A549 (cell line): ENCODE measurements at regions not wholly inside any gene's neighbourhood (a gene's known extent, or its start where the extent isn't known, plus 50 kb on each side); places are given as distances from the start of the nearest gene placed in this dataset.

Experiments
- ATAC-seq, 2 experiments: fragments of 200-7000 bp in 1 of 2; fragments of >200 bp in 1 of 2; cut with Nextera tagmentation in 1 of 2; cut with Tn5 transposase in 1 of 2; 3 replicates each; pipeline versions ENCODE4 v1.8.0 to v1.9.1; 2018 to 2020; ENCODE audit warnings: mild to moderate bottlenecking in 1 of 2, moderate library complexity in 1 of 2
- CTCF ChIA-PET: fragments of 300-600 bp; sonication (Branson Sonifier 250); formaldehyde crosslinking; extraction: SDS; loops from one replicate; lab custom pipeline; 2021; ENCODE audit warnings: antibody characterized with exemption, inconsistent platforms; lab: Yijun Ruan, JAX
- POLR2A ChIA-PET: fragments of 350-600 bp; formaldehyde crosslinking; extraction: SDS; loops from one replicate; lab custom pipeline; 2021; ENCODE audit warnings: antibody characterized with exemption, inconsistent platforms; lab: Yijun Ruan, JAX
- DNase-seq, 2 experiments: peaks; one replicate each; pipeline versions ENCODE4 v3.0.0 to v3.0.0-alpha.2; 2011 to 2016; ENCODE audit warnings: low read depth in 1 of 2, low spot score in 1 of 2
- FAIRE-seq: peaks from 2 replicates; lab custom pipeline; 2011; peaks lifted over from hg19 to GRCh38; lab: Jason Lieb, UNC
- H3K27ac ChIP-seq, 2 experiments: fragments of >200 bp; sonication (Bioruptor Twin); formaldehyde crosslinking; 3 replicates each; pipeline ENCODE4 v1.5.1; 2016 to 2017
- H3K4me1 ChIP-seq: fragments of >200 bp; sonication (Bioruptor Twin); formaldehyde crosslinking; 3 replicates; pipeline ENCODE4 v1.6.1; 2016
- H3K4me2 ChIP-seq: fragments of >200 bp; sonication (Bioruptor Twin); formaldehyde crosslinking; 3 replicates; pipeline ENCODE4 v1.6.1; 2016
- H3K4me3 ChIP-seq: fragments of >200 bp; sonication (Bioruptor Twin); formaldehyde crosslinking; 3 replicates; pipeline ENCODE4 v1.5.1; 2016
- H3K9me3 ChIP-seq: fragments of >200 bp; sonication (Bioruptor Twin); formaldehyde crosslinking; 3 replicates; pipeline ENCODE4 v1.6.1; 2016
- ATOH8 ChIP-seq: fragments of 250-450 bp; sonication (Bioruptor Pico); IDR thresholded peaks from 2 replicates; pipeline ENCODE4 v1.5.0; 2020; ENCODE audit warnings: low read depth, mild to moderate bottlenecking, moderate library complexity
- BHLHE40 ChIP-seq: IDR thresholded peaks from 2 replicates; pipeline ENCODE4 v1.6.1; 2012; ENCODE audit warnings: low read depth, low read length, inconsistent platforms
- CBX2 ChIP-seq: fragments of 200-600 bp; sonication (generic); IDR thresholded peaks from 2 replicates; pipeline ENCODE4 v1.6.1; 2016; ENCODE audit warnings: low read depth, mild to moderate bottlenecking, borderline replicate concordance
- CBX8 ChIP-seq: fragments of 200-600 bp; sonication (generic); IDR thresholded peaks from 2 replicates; pipeline ENCODE4 v1.6.1; 2016
- CHD4 ChIP-seq: fragments of 200-600 bp; sonication (generic); IDR thresholded peaks from 2 replicates; pipeline ENCODE4 v1.6.1; 2016; ENCODE audit warnings: antibody characterized with exemption, mild to moderate bottlenecking, borderline replicate concordance
- CTCF ChIP-seq: fragments of >200 bp; sonication (Bioruptor Twin); formaldehyde crosslinking; IDR thresholded peaks from 3 replicates; pipeline ENCODE4 v1.5.1; 2016
- ELK1 ChIP-seq: fragments of 150-350 bp; IDR thresholded peaks from 2 replicates; pipeline ENCODE4 v1.6.1; 2014; ENCODE audit warnings: low read depth, mild to moderate bottlenecking, low read length
- ESRRA ChIP-seq: fragments of 150-350 bp; IDR thresholded peaks from 2 replicates; pipeline ENCODE4 v1.6.1; 2014; ENCODE audit warnings: mild to moderate bottlenecking, low read length, borderline replicate concordance
- FOSB ChIP-seq: fragments of 250-450 bp; sonication (Bioruptor Pico); IDR thresholded peaks from 2 replicates; pipeline ENCODE4 v1.5.0; 2020; ENCODE audit warnings: mild to moderate bottlenecking, moderate library complexity
- FOXS1 ChIP-seq: fragments of 250-450 bp; sonication (Bioruptor Pico); IDR thresholded peaks from 2 replicates; pipeline ENCODE4 v1.5.0; 2020; ENCODE audit warnings: mild to moderate bottlenecking, moderate library complexity
- HMGXB4 ChIP-seq: fragments of 250-450 bp; sonication (Bioruptor Pico); IDR thresholded peaks from 2 replicates; pipeline ENCODE4 v1.5.0; 2021; ENCODE audit warnings: mild to moderate bottlenecking, moderate library complexity, borderline replicate concordance
- HOXA7 ChIP-seq: fragments of 250-450 bp; sonication (Bioruptor Pico); IDR thresholded peaks from 2 replicates; pipeline ENCODE4 v1.5.0; 2020; ENCODE audit warnings: mild to moderate bottlenecking, moderate library complexity
- HOXB13 ChIP-seq: fragments of 250-450 bp; sonication (Bioruptor Pico); IDR thresholded peaks from 2 replicates; pipeline ENCODE4 v1.5.0; 2020; ENCODE audit warnings: low read depth, mild to moderate bottlenecking, moderate library complexity
- JUNB ChIP-seq: fragments of >200 bp; sonication (Bioruptor Twin); formaldehyde crosslinking; IDR thresholded peaks from 2 replicates; pipeline ENCODE4 v1.6.1; 2016
- MAFK ChIP-seq: fragments of 450-650 bp; IDR thresholded peaks from 2 replicates; pipeline ENCODE4 v1.6.1; 2014; ENCODE audit not compliant: partially characterized antibody
- MAX ChIP-seq: IDR thresholded peaks from 2 replicates; pipeline ENCODE4 v1.6.1; 2012
- MAZ ChIP-seq: fragments of 150-350 bp; IDR thresholded peaks from 2 replicates; pipeline ENCODE4 v1.6.1; 2014; ENCODE audit warnings: antibody characterized with exemption, low read depth, low read length, borderline replicate concordance
- MYC ChIP-seq: IDR thresholded peaks from 2 replicates; pipeline ENCODE4 v1.6.1; 2012; ENCODE audit warnings: mild to moderate bottlenecking, inconsistent platforms, low read length, improper control_type of control experiment, borderline replicate concordance
- POLR2A ChIP-seq: IDR thresholded peaks from 2 replicates; pipeline ENCODE4 v1.6.1; 2012; ENCODE audit warnings: mild to moderate bottlenecking, low read length
- POLR2AphosphoS2 ChIP-seq: conservative IDR thresholded peaks from 2 replicates; pipeline ENCODE4 v1.6.1; 2012; ENCODE audit warnings: low read length, improper control_type of control experiment, inconsistent platforms
- REST ChIP-seq: fragments of 200-600 bp; sonication (generic); IDR thresholded peaks from 2 replicates; pipeline ENCODE4 v1.6.1; 2016; ENCODE audit warnings: antibody characterized with exemption, mild to moderate bottlenecking, moderate library complexity
- RFX5 ChIP-seq: fragments of 450-650 bp; IDR thresholded peaks from 2 replicates; pipeline ENCODE4 v1.7.1; 2014; ENCODE audit warnings: antibody characterized with exemption, mild to moderate bottlenecking, moderate library complexity
- SMC3 ChIP-seq: fragments of >200 bp; sonication (Bioruptor Twin); formaldehyde crosslinking; IDR thresholded peaks from 3 replicates; pipeline ENCODE4 v1.6.1; 2018; ENCODE audit warnings: inconsistent platforms
- TFCP2L1 ChIP-seq: fragments of 250-450 bp; sonication (Bioruptor Pico); IDR thresholded peaks from 2 replicates; pipeline ENCODE4 v1.5.0; 2021; ENCODE audit warnings: mild to moderate bottlenecking
- TP53 ChIP-seq: fragments of 250-450 bp; sonication (Bioruptor Pico); IDR thresholded peaks from 2 replicates; pipeline ENCODE4 v1.5.0; 2021; ENCODE audit warnings: mild to moderate bottlenecking, moderate library complexity
- WGBS: methylation state at CpG from one replicate; pipeline ENCODE4 v1.1.6; 2017; ENCODE audit errors: missing lambda C conversion rate; 5-methylcytosine and 5-hydroxymethylcytosine counted together

- TF ChIP-seq TP53 (CRISPR knock-in tag), result no peak
- TF ChIP-seq POLR2AphosphoS2, result no peak
- no peak for TF ChIP-seq MAX
- TF ChIP-seq ELK1, result no peak
- no peak for TF ChIP-seq CTCF
- no peak for TF ChIP-seq MYC
- TF ChIP-seq SMC3, result no peak
- TF ChIP-seq CBX8, result no peak
- TF ChIP-seq RFX5, result no peak
- TF ChIP-seq MAFK, result no peak
- WGBS, result 84% methylated on average over 4 of the region's 4 CpGs
- FAIRE-seq, result no peak
- POLR2A ChIA-PET, result no interaction called here
- no peak for ATAC-seq
- DNase-seq, result no peak
- no peak overlapping the region for H3K27ac ChIP-seq
- no peak overlapping the region for H3K4me3 ChIP-seq
- no peak overlapping the region for H3K4me2 ChIP-seq
- CTCF ChIA-PET, result interaction anchor here (0.5 kb wide), 1 partner anchor 95 kb away, joined by 3 read pairs; no protein-coding TSS in a partner anchor
- H3K4me1 ChIP-seq, result no peaks in the 10 kb centered on the region
- H3K9me3 ChIP-seq, result no peaks in the 10 kb centered on the region
These were observed 57.7 kb upstream of the EP300 start for GRCh38 chr22:41034706-41035105.

GRCh38 chr22:41036924-41037323, 55.5 kb upstream of the EP300 start:
- Histone ChIP-seq H3K4me3 (no peak overlapping the region), H3K4me2 (no peak overlapping the region), H3K9me3 (no peaks in the 10 kb centered on the region), H3K4me1 (no peaks in the 10 kb centered on the region), H3K27ac (no peak overlapping the region)
- CTCF ChIA-PET, result no interaction called here
- no peak; a peak in 1 of 6 replicates for ATAC-seq
- DNase-seq, result no peak
- TF ChIP-seq REST, result no peak
- TF ChIP-seq JUNB, result no peak
- no peak for TF ChIP-seq FOXS1
- no peak for TF ChIP-seq HMGXB4 (CRISPR knock-in tag)
- TF ChIP-seq ATOH8 (CRISPR knock-in tag), result no peak
- TF ChIP-seq POLR2A, result no peak
- TF ChIP-seq CHD4, result no peak
- no peak for TF ChIP-seq RFX5
- no peak for TF ChIP-seq MAZ
- no peak for TF ChIP-seq FOSB (CRISPR knock-in tag)
- no peak for TF ChIP-seq HOXB13 (CRISPR knock-in tag)
- no peak for TF ChIP-seq CBX8
- no peak for TF ChIP-seq HOXA7 (CRISPR knock-in tag)
- TF ChIP-seq ELK1, result no peak
- TF ChIP-seq CBX2, result no peak
- TF ChIP-seq POLR2AphosphoS2, result no peak
- no peak for TF ChIP-seq BHLHE40
- TF ChIP-seq TFCP2L1 (CRISPR knock-in tag), result no peak
- no peak for TF ChIP-seq ESRRA
- TF ChIP-seq, all 56 proteins: peak for 0
- POLR2A ChIA-PET, result no interaction called here
- FAIRE-seq, result no peak
- 81% methylated on average over 7 of the region's 7 CpGs for WGBS
